ENCODE measurements at regions not wholly inside any gene's neighbourhood (a gene's known extent, or its start where the extent isn't known, plus 50 kb on each side); places are given as distances from the start of the nearest gene placed in this dataset.

GRCh38 chr7:51995596-51996179 is 679.1 kb upstream of the COBL start:
- Histone ChIP-seq H3K36me3 (no peaks in the 10 kb centered on the region), H3K4me1 (no peaks in the 10 kb centered on the region), H3K9me3 (no peaks in the 10 kb centered on the region), H3K27me3 (no peaks in the 10 kb centered on the region), H3K4me3 (no peak overlapping the region), H3K27ac (no peak overlapping the region)
- DNase-seq (no peak), ATAC-seq (peak in 1 of 4 donors; percentile 47)
- TF ChIP-seq CTCF (IDR thresholded peaks at IDR 0.05) (no peak), POLR2A (IDR thresholded peaks at IDR 0.05) (no peak)
- intact Hi-C loops (cut with DNase I), result no loop called here
- 20% methylated on average over 2 of the region's 2 CpGs for WGBS (ENCODE audit: insufficient coverage, low coverage, low lambda C conversion rate, missing lambda C conversion rate)

- H3K27me3 ChIP-seq, result no peaks in the 10 kb centered on the region
- no peak for DNase-seq
- no peak for ATAC-seq
- no peaks in the 10 kb centered on the region for H3K4me1 ChIP-seq
- no peaks in the 10 kb centered on the region for H3K36me3 ChIP-seq
- intact Hi-C loops (cut with DNase I), result no loop called here
- H3K9me3 ChIP-seq, result no peaks in the 10 kb centered on the region
- H3K27ac ChIP-seq, result no peak overlapping the region
- H3K4me3 ChIP-seq, result no peak overlapping the region
- 30% methylated on average over 5 of the region's 5 CpGs for WGBS (ENCODE audit: insufficient coverage, low coverage, low lambda C conversion rate, missing lambda C conversion rate)
- TF ChIP-seq CTCF (IDR thresholded peaks at IDR 0.05), result no peak
- TF ChIP-seq POLR2A (IDR thresholded peaks at IDR 0.05), result no peak
Observed at GRCh38 chr7:51982653-51983052, 666.0 kb upstream of the COBL start.

GRCh38 chr7:51980812-51981211 is 664.2 kb upstream of the COBL start:
- 38% methylated on average over 2 of the region's 2 CpGs for WGBS (ENCODE audit: insufficient coverage, low coverage, low lambda C conversion rate, missing lambda C conversion rate)
- DNase-seq (no peak), ATAC-seq (no peak)
- Histone ChIP-seq H3K9me3 (no peaks in the 10 kb centered on the region), H3K27me3 (no peaks in the 10 kb centered on the region), H3K4me3 (no peak overlapping the region), H3K27ac (no peak overlapping the region), H3K4me1 (no peaks in the 10 kb centered on the region), H3K36me3 (no peaks in the 10 kb centered on the region)
- TF ChIP-seq POLR2A (IDR thresholded peaks at IDR 0.05) (no peak), CTCF (IDR thresholded peaks at IDR 0.05) (no peak)
- intact Hi-C loops (cut with DNase I), result no loop called here

GRCh38 chr7:51980313-51980712 is 663.7 kb upstream of the COBL start:
- Histone ChIP-seq H3K36me3 (no peaks in the 10 kb centered on the region), H3K4me3 (no peak overlapping the region), H3K4me1 (no peaks in the 10 kb centered on the region), H3K27ac (no peak overlapping the region), H3K9me3 (no peaks in the 10 kb centered on the region), H3K27me3 (no peaks in the 10 kb centered on the region)
- intact Hi-C loops (cut with DNase I), result no loop called here
- DNase-seq (no peak), ATAC-seq (no peak)
- WGBS (ENCODE audit: insufficient coverage, low coverage, low lambda C conversion rate, missing lambda C conversion rate), result 69% methylated on average over 2 of the region's 2 CpGs
- TF ChIP-seq POLR2A (IDR thresholded peaks at IDR 0.05) (no peak), CTCF (IDR thresholded peaks at IDR 0.05) (no peak)

GRCh38 chr7:51977913-51978312 is 661.3 kb upstream of the COBL start:
- Histone ChIP-seq H3K27me3 (no peaks in the 10 kb centered on the region), H3K4me1 (no peaks in the 10 kb centered on the region), H3K27ac (no peak overlapping the region), H3K9me3 (no peaks in the 10 kb centered on the region), H3K36me3 (no peaks in the 10 kb centered on the region), H3K4me3 (no peak overlapping the region)
- TF ChIP-seq CTCF (IDR thresholded peaks at IDR 0.05), result no peak
- no peak for TF ChIP-seq POLR2A (IDR thresholded peaks at IDR 0.05)
- intact Hi-C loops (cut with DNase I), result no loop called here
- no peak for DNase-seq
- ATAC-seq, result no peak

Data from right lobe of liver (tissue), 6 donors.